Activated naive CD8-positive, alpha-beta T cell treated with anti-CD3 and anti-CD28 coated beads for 36 hours (primary cell): ENCODE measurements at regions not wholly inside any gene's neighbourhood (a gene's known extent, or its start where the extent isn't known, plus 50 kb on each side); places are given as distances from the start of the nearest gene placed in this dataset.
"Not testable (repeated sequence)": the region's sequence is repeated elsewhere in the genome, so short reads cannot be mapped to it uniquely, and the experiment has no call there.

ENCODE experiments used
- DNase-seq: peaks from one replicate; pipeline ENCODE4 v3.0.0; 2021
- H3K27ac Mint-ChIP-seq: one replicate; pipeline ENCODE4 v1.8.0; 2022; ENCODE audit warnings: mild to moderate bottlenecking, moderate library complexity, mixed read lengths
- H3K27me3 Mint-ChIP-seq: one replicate; pipeline ENCODE4 v1.8.0; 2022; ENCODE audit warnings: mild to moderate bottlenecking, mixed read lengths
- H3K36me3 Mint-ChIP-seq: one replicate; pipeline ENCODE4 v1.8.0; 2021; ENCODE audit warnings: mild to moderate bottlenecking, mixed read lengths
- H3K4me1 Mint-ChIP-seq: one replicate; pipeline ENCODE4 v1.8.0; 2021; ENCODE audit warnings: mixed read lengths
- H3K4me3 Mint-ChIP-seq: one replicate; pipeline ENCODE4 v1.8.0; 2022; ENCODE audit warnings: mild to moderate bottlenecking, moderate library complexity, mixed read lengths
- H3K9me3 Mint-ChIP-seq: one replicate; pipeline ENCODE4 v1.8.0; 2022; ENCODE audit warnings: mixed read lengths

- Mint-ChIP-seq H3K4me1 (no peaks in the 10 kb centered on the region), H3K4me3 (no peak overlapping the region), H3K36me3 (peaks cover 32% of the 10 kb centered on the region), H3K27me3 (no peaks in the 10 kb centered on the region), H3K27ac (no peak overlapping the region), H3K9me3 (peaks cover 16% of the 10 kb centered on the region)
- DNase-seq = no peak
These were observed 85.9 kb downstream of the ASMT start for GRCh38 chrX:1700757-1701156.

GRCh38 chrX:1701396-1701901 lies 86.6 kb downstream of the ASMT start:
- H3K27ac Mint-ChIP-seq, H3K27me3 Mint-ChIP-seq, DNase-seq, H3K4me3 Mint-ChIP-seq, H3K4me1 Mint-ChIP-seq: not testable (repeated sequence)
- Mint-ChIP-seq H3K9me3 (peaks cover 12% of the 10 kb centered on the region), H3K36me3 (peaks cover 26% of the 10 kb centered on the region)

GRCh38 chrX:1702142-1702541 lies 87.3 kb downstream of the ASMT start:
- H3K4me3 Mint-ChIP-seq, H3K27ac Mint-ChIP-seq, H3K27me3 Mint-ChIP-seq, H3K4me1 Mint-ChIP-seq, DNase-seq, H3K9me3 Mint-ChIP-seq: not testable (repeated sequence)
- H3K36me3 Mint-ChIP-seq = peaks cover 24% of the 10 kb centered on the region

GRCh38 chrX:1702557-1702956 lies 87.7 kb downstream of the ASMT start:
- H3K9me3 Mint-ChIP-seq, H3K27ac Mint-ChIP-seq, H3K27me3 Mint-ChIP-seq, H3K4me3 Mint-ChIP-seq, H3K4me1 Mint-ChIP-seq, DNase-seq: not testable (repeated sequence)
- H3K36me3 Mint-ChIP-seq = peaks cover 24% of the 10 kb centered on the region

GRCh38 chrX:1709277-1709676 lies 94.4 kb downstream of the ASMT start:
- not testable (repeated sequence) for H3K27me3 Mint-ChIP-seq, H3K4me1 Mint-ChIP-seq, H3K9me3 Mint-ChIP-seq, DNase-seq, H3K27ac Mint-ChIP-seq, H3K4me3 Mint-ChIP-seq
- H3K36me3 Mint-ChIP-seq = peaks cover 19% of the 10 kb centered on the region

GRCh38 chrX:1713296-1713695 lies 98.4 kb downstream of the ASMT start:
- H3K36me3 Mint-ChIP-seq = peaks cover 24% of the 10 kb centered on the region
- no peaks in the 10 kb centered on the region for H3K27me3 Mint-ChIP-seq
- no peak for DNase-seq
- peaks cover 5% of the 10 kb centered on the region for H3K4me1 Mint-ChIP-seq
- no peak overlapping the region for H3K4me3 Mint-ChIP-seq
- H3K27ac Mint-ChIP-seq = no peak overlapping the region
- H3K9me3 Mint-ChIP-seq = peaks cover 2% of the 10 kb centered on the region

- peaks cover 35% of the 10 kb centered on the region for H3K36me3 Mint-ChIP-seq
- peaks cover 5% of the 10 kb centered on the region for H3K4me1 Mint-ChIP-seq
- H3K4me3 Mint-ChIP-seq = no peak overlapping the region
- H3K9me3 Mint-ChIP-seq = no peaks in the 10 kb centered on the region
- H3K27ac Mint-ChIP-seq = no peak overlapping the region
- DNase-seq = no peak
- H3K27me3 Mint-ChIP-seq = no peaks in the 10 kb centered on the region
These were observed 102.5 kb downstream of the ASMT start for GRCh38 chrX:1717373-1717772.

- Mint-ChIP-seq H3K36me3 (peaks cover 22% of the 10 kb centered on the region), H3K4me1 (peaks cover 3% of the 10 kb centered on the region), H3K27me3 (no peaks in the 10 kb centered on the region), H3K4me3 (no peak overlapping the region), H3K27ac (no peak overlapping the region), H3K9me3 (no peaks in the 10 kb centered on the region)
- DNase-seq = no peak
These were observed 104.4 kb downstream of the ASMT start for GRCh38 chrX:1719270-1719669.

- no peak for DNase-seq
- Mint-ChIP-seq H3K4me3 (no peak overlapping the region), H3K27me3 (no peaks in the 10 kb centered on the region), H3K9me3 (no peaks in the 10 kb centered on the region), H3K36me3 (peaks cover 15% of the 10 kb centered on the region), H3K4me1 (peaks cover 3% of the 10 kb centered on the region), H3K27ac (no peak overlapping the region)
These were observed 106.0 kb downstream of the ASMT start for GRCh38 chrX:1720836-1721235.

GRCh38 chrX:1725472-1725871 lies 110.6 kb downstream of the ASMT start:
- Mint-ChIP-seq H3K4me3 (no peak overlapping the region), H3K9me3 (peaks cover 6% of the 10 kb centered on the region)

GRCh38 chrX:1727531-1728027 lies 112.7 kb downstream of the ASMT start:
- H3K27me3 Mint-ChIP-seq = no peaks in the 10 kb centered on the region
- no peak overlapping the region for H3K27ac Mint-ChIP-seq
- peaks cover 16% of the 10 kb centered on the region for H3K36me3 Mint-ChIP-seq
- no peak overlapping the region for H3K4me3 Mint-ChIP-seq
- no peaks in the 10 kb centered on the region for H3K4me1 Mint-ChIP-seq
- DNase-seq = no peak
- peaks cover 6% of the 10 kb centered on the region for H3K9me3 Mint-ChIP-seq

More at GRCh38 chrX:1725472-1725871, 110.6 kb downstream of the ASMT start:
- Mint-ChIP-seq H3K27ac (no peak overlapping the region), H3K27me3 (no peaks in the 10 kb centered on the region), H3K36me3 (peaks cover 26% of the 10 kb centered on the region), H3K4me1 (no peaks in the 10 kb centered on the region)
- no peak for DNase-seq

- Mint-ChIP-seq H3K4me1 (no peaks in the 10 kb centered on the region), H3K27me3 (no peaks in the 10 kb centered on the region), H3K9me3 (peaks cover 2% of the 10 kb centered on the region), H3K4me3 (no peak overlapping the region), H3K36me3 (peaks cover 15% of the 10 kb centered on the region), H3K27ac (no peak overlapping the region)
- no peak for DNase-seq
These were observed 119.9 kb downstream of the ASMT start for GRCh38 chrX:1734806-1735205.

GRCh38 chrX:1741816-1742394 lies 127.0 kb downstream of the ASMT start:
- Mint-ChIP-seq H3K4me1 (no peaks in the 10 kb centered on the region), H3K36me3 (peaks cover 66% of the 10 kb centered on the region), H3K27ac (no peak overlapping the region), H3K9me3 (peaks cover 20% of the 10 kb centered on the region), H3K4me3 (no peak overlapping the region), H3K27me3 (no peaks in the 10 kb centered on the region)
- no peak for DNase-seq

- DNase-seq = no peak
- no peak overlapping the region for H3K27ac Mint-ChIP-seq
- H3K27me3 Mint-ChIP-seq = no peaks in the 10 kb centered on the region
- no peaks in the 10 kb centered on the region for H3K4me1 Mint-ChIP-seq
- peaks cover 71% of the 10 kb centered on the region for H3K36me3 Mint-ChIP-seq
- H3K9me3 Mint-ChIP-seq = peaks cover 24% of the 10 kb centered on the region
- no peak overlapping the region for H3K4me3 Mint-ChIP-seq
These were observed 128.2 kb downstream of the ASMT start for GRCh38 chrX:1743105-1743504.

- Mint-ChIP-seq H3K36me3 (peaks cover 74% of the 10 kb centered on the region), H3K27ac (no peak overlapping the region), H3K4me3 (no peak overlapping the region), H3K4me1 (no peaks in the 10 kb centered on the region), H3K27me3 (no peaks in the 10 kb centered on the region), H3K9me3 (peaks cover 27% of the 10 kb centered on the region)
- no peak for DNase-seq
These were observed 128.8 kb downstream of the ASMT start for GRCh38 chrX:1743663-1744062.

GRCh38 chrX:1748408-1748807 lies 133.5 kb downstream of the ASMT start:
- Mint-ChIP-seq H3K9me3 (peaks cover 26% of the 10 kb centered on the region), H3K4me1 (peaks cover 4% of the 10 kb centered on the region), H3K27me3 (no peaks in the 10 kb centered on the region), H3K36me3 (peaks cover 69% of the 10 kb centered on the region), H3K27ac (no peak overlapping the region), H3K4me3 (no peak overlapping the region)
- no peak for DNase-seq
